K562 (cell line): ENCODE measurements at regions not wholly inside any gene's neighbourhood (a gene's known extent, or its start where the extent isn't known, plus 50 kb on each side); places are given as distances from the start of the nearest gene placed in this dataset.
A peak's percentile ranks its signal among the peaks of the same experiment; 100 is the strongest.

Experiments used
- ATAC-seq: fragments of 200-7000 bp; cut with Tn5 transposase; 3 replicates; pipeline ENCODE4 v1.9.1; 2020; ENCODE audit warnings: moderate library complexity
- BruUV-seq: library from RNA; stranded (reverse); fragments of 400-500 nt; replicated peaks from 2 replicates; lab custom pipeline; 2021; lab: Mats Ljungman, UMichigan
- CTCF ChIA-PET: fragments of 300-600 bp; formaldehyde crosslinking; extraction: SDS; loops from one replicate; lab custom pipeline; 2021; ENCODE audit warnings: low intra/inter-chr PET ratio; lab: Yijun Ruan, JAX
- POLR2A ChIA-PET: fragments of 300-600, 350-650 bp; sonication (Branson Sonifier 250); formaldehyde crosslinking; extraction: SDS; loops from one replicate; lab custom pipeline; 2021; ENCODE audit warnings: antibody characterized with exemption, inconsistent platforms; lab: Yijun Ruan, JAX
- DNase-seq, 4 experiments: peaks; one replicate each; pipeline versions ENCODE4 v3.0.0 to v3.0.0-alpha.2; 2011 to 2018; ENCODE audit warnings: low spot score in 3 of 4, mixed read lengths in 3 of 4; ENCODE audit errors: extremely low read depth in 1 of 4
- FAIRE-seq: peaks from 2 replicates; lab custom pipeline; 2011; peaks lifted over from hg19 to GRCh38; lab: Jason Lieb, UNC
- H2AFZ ChIP-seq: 2 replicates; pipeline ENCODE4 v1.6.0; 2011; ENCODE audit warnings: low read depth, low read length, control low read depth, inconsistent platforms
- H3K27ac ChIP-seq: fragments of 200-600 bp; 3 replicates; pipeline ENCODE4 v1.8.0; 2011; ENCODE audit warnings: low read depth, mild to moderate bottlenecking, control low read depth, inconsistent platforms, low read length, moderate library complexity, mixed read lengths; ENCODE audit errors: extremely low read depth
- H3K27me3 ChIP-seq, 2 experiments: fragments of 300-600 bp in 1 of 2; 2 replicates in 1 of 2; 3 replicates in 1 of 2; pipeline versions ENCODE4 v1.6.0 to v1.8.0; 2011; ENCODE audit warnings: inconsistent platforms in 2 of 2, low read length in 2 of 2, mild to moderate bottlenecking in 1 of 2, mixed read lengths in 1 of 2, moderate library complexity in 1 of 2; ENCODE audit not compliant: control insufficient read depth in 2 of 2, insufficient read depth in 2 of 2
- H3K36me3 ChIP-seq: fragments of 300-600 bp; 3 replicates; pipeline ENCODE4 v1.8.0; 2011; ENCODE audit warnings: mild to moderate bottlenecking, low read length, inconsistent platforms; ENCODE audit not compliant: control insufficient read depth, insufficient read depth
- H3K4me1 ChIP-seq, 2 experiments: fragments of 200-600 bp in 1 of 2; replicated peaks in 1 of 2; 2 replicates in 1 of 2; 3 replicates in 1 of 2; pipeline versions ENCODE4 v1.5.1 to v1.8.0; 2011; ENCODE audit warnings: inconsistent platforms in 2 of 2, low read length in 2 of 2, mild to moderate bottlenecking in 1 of 2, mixed read lengths in 1 of 2, moderate library complexity in 1 of 2; ENCODE audit not compliant: control insufficient read depth in 2 of 2, insufficient read depth in 2 of 2
- H3K4me2 ChIP-seq: 2 replicates; pipeline ENCODE4 v1.6.1; 2011; ENCODE audit warnings: low read length, control low read depth, inconsistent platforms, mixed read lengths; ENCODE audit not compliant: insufficient read depth
- H3K4me3 ChIP-seq: fragments of 200-600 bp; sonication (generic), shearing (Covaris generic); 2 replicates; pipeline ENCODE4 v1.5.1; 2016; ENCODE audit warnings: control low read depth, inconsistent platforms
- H3K79me2 ChIP-seq: fragments of 200-600 bp; 3 replicates; pipeline ENCODE4 v1.8.0; 2011; ENCODE audit warnings: low read length, inconsistent platforms; ENCODE audit not compliant: control insufficient read depth, insufficient read depth
- H3K9ac ChIP-seq, 2 experiments: 2 replicates each; pipeline versions ENCODE4 v1.6.0 to v1.6.1; 2011; ENCODE audit warnings: low read depth in 2 of 2, low read length in 2 of 2, control low read depth in 1 of 2, inconsistent platforms in 1 of 2, mild to moderate bottlenecking in 1 of 2, mixed read lengths in 1 of 2; ENCODE audit not compliant: insufficient read depth in 1 of 2
- H3K9me1 ChIP-seq: one replicate; pipeline ENCODE4 v1.6.0; 2011; ENCODE audit warnings: inconsistent platforms, mild to moderate bottlenecking, low read length, moderate library complexity; ENCODE audit not compliant: control insufficient read depth, insufficient read depth
- H3K9me3 ChIP-seq: replicated peaks from 2 replicates; pipeline ENCODE4 v1.5.1; 2011; ENCODE audit warnings: low read depth, low read length, inconsistent platforms; ENCODE audit not compliant: control insufficient read depth, insufficient read depth
- H4K20me1 ChIP-seq: replicated peaks from 2 replicates; pipeline ENCODE4 v1.6.1; 2011; ENCODE audit warnings: low read length, inconsistent platforms, mixed read lengths; ENCODE audit not compliant: control insufficient read depth, insufficient read depth
- C11orf30 ChIP-seq: fragments of 450-650 bp; IDR thresholded peaks from 2 replicates; pipeline ENCODE4 v1.6.1; 2016; ENCODE audit warnings: low read depth, mild to moderate bottlenecking
- NEUROD1 ChIP-seq: fragments of 150-350 bp; IDR thresholded peaks from 2 replicates; pipeline ENCODE4 v1.6.1; 2014; ENCODE audit warnings: borderline replicate concordance, low read length, low read depth; ENCODE audit not compliant: partially characterized antibody
- SMAD4 ChIP-seq: fragments of 250-450 bp; sonication (Bioruptor Pico); conservative IDR thresholded peaks from 2 replicates; pipeline ENCODE4 v1.8.0; 2021; ENCODE audit warnings: inconsistent platforms, mild to moderate bottlenecking, moderate library complexity
- TCF3 ChIP-seq: sonication (generic); formaldehyde crosslinking; IDR thresholded peaks from 2 replicates; pipeline ENCODE4 v1.4.0; 2020; ENCODE audit warnings: mild to moderate bottlenecking, missing genetic modification reagents
- ZBTB5 ChIP-seq: fragments of 450-650 bp; IDR thresholded peaks from 2 replicates; pipeline ENCODE4 v1.6.1; 2017; ENCODE audit warnings: antibody characterized with exemption
- ZNF592 ChIP-seq: fragments of 450-650 bp; IDR thresholded peaks from 2 replicates; pipeline ENCODE4 v1.6.1; 2017; ENCODE audit warnings: antibody characterized with exemption, mild to moderate bottlenecking
- WGBS: fragments of 100-300 bp; shearing (Covaris generic); methylation state at CpG from one replicate; pipeline ENCODE4 v1.1.6; 2016; ENCODE audit warnings: low coverage, mixed read lengths; ENCODE audit not compliant: insufficient coverage; ENCODE audit errors: missing lambda C conversion rate; 5-methylcytosine and 5-hydroxymethylcytosine counted together
- in situ Hi-C: fragments of 300-500 bp; cut with MboI; formaldehyde crosslinking; loops from 4 replicates; pipeline ENCODE4 v1.15.0; 2018; ENCODE audit warnings: inconsistent platforms, mixed read lengths
- intact Hi-C: fragments of 100-400 bp; cut with micrococcal nuclease; formaldehyde crosslinking; loops from 2 replicates; pipeline ENCODE4 v1.14.2; 2022

- Histone ChIP-seq H2AFZ (peak overlapping the region; percentile 73), H3K9me1 (no peaks in the 10 kb centered on the region), H3K9ac (no peak overlapping the region), H3K4me3 (no peak overlapping the region), H4K20me1 (no peaks in the 10 kb centered on the region), H3K79me2 (no peaks in the 10 kb centered on the region), H3K9me3 (no peaks in the 10 kb centered on the region), H3K27me3 (peaks cover 0 to 7% of the 10 kb centered on the region in 2 experiments; a peak in 1 of 5 replicates), H3K27ac (no peak overlapping the region), H3K4me1 (peaks cover 0 to 7% of the 10 kb centered on the region in 2 experiments; a peak in 2 of 5 replicates), H3K4me2 (peak overlapping the region; percentile 40), H3K36me3 (no peaks in the 10 kb centered on the region)
- ATAC-seq: peak; percentile 60
- BruUV-seq: no TSS peak
- DNase-seq: peak in 3 of 4 experiments; percentile 14 to 33 (median 24)
- in situ Hi-C loops (no loop called here), intact Hi-C loops (no loop called here)
- FAIRE-seq: peak; percentile 37
- CTCF ChIA-PET: no interaction called here
- WGBS: 9% methylated on average over 15 of the region's 16 CpGs
- POLR2A ChIA-PET: interaction anchor here (1.3 kb wide), 1 partner anchor 51 kb away, joined by 3 read pairs; no protein-coding TSS in a partner anchor
- TF ChIP-seq NEUROD1: no peak
- TF ChIP-seq TCF3 (CRISPR knock-in tag): peak; percentile 73
- no peak for TF ChIP-seq C11orf30
- 0 out of 2 replicates have a peak, but pooled peaks have one; percentile 54 for TF ChIP-seq ZNF592
- no peak for TF ChIP-seq ZBTB5
- no peak for TF ChIP-seq SMAD4
Measured at GRCh38 chr9:108150736-108151586, 661.4 kb upstream of the KLF4 start.
